K562 (cell line): ENCODE measurements at regions not wholly inside any gene's neighbourhood (a gene's known extent, or its start where the extent isn't known, plus 50 kb on each side); places are given as distances from the start of the nearest gene placed in this dataset.

Experiments
- ATAC-seq: fragments of 200-7000 bp; cut with Tn5 transposase; 3 replicates; pipeline ENCODE4 v1.9.1; 2020; ENCODE audit warnings: moderate library complexity
- BruUV-seq: library from RNA; stranded (reverse); fragments of 400-500 nt; replicated peaks from 2 replicates; lab custom pipeline; 2021; lab: Mats Ljungman, UMichigan
- CTCF ChIA-PET: fragments of 300-600 bp; formaldehyde crosslinking; extraction: SDS; loops from one replicate; lab custom pipeline; 2021; ENCODE audit warnings: low intra/inter-chr PET ratio; lab: Yijun Ruan, JAX
- POLR2A ChIA-PET: fragments of 300-600, 350-650 bp; sonication (Branson Sonifier 250); formaldehyde crosslinking; extraction: SDS; loops from one replicate; lab custom pipeline; 2021; ENCODE audit warnings: antibody characterized with exemption, inconsistent platforms; lab: Yijun Ruan, JAX
- DNase-seq, 4 experiments: peaks; one replicate each; pipeline versions ENCODE4 v3.0.0 to v3.0.0-alpha.2; 2011 to 2018; ENCODE audit warnings: low spot score in 3 of 4, mixed read lengths in 3 of 4; ENCODE audit errors: extremely low read depth in 1 of 4
- FAIRE-seq: peaks from 2 replicates; lab custom pipeline; 2011; peaks lifted over from hg19 to GRCh38; lab: Jason Lieb, UNC
- H2AFZ ChIP-seq: 2 replicates; pipeline ENCODE4 v1.6.0; 2011; ENCODE audit warnings: low read depth, low read length, control low read depth, inconsistent platforms
- H3K27ac ChIP-seq: fragments of 200-600 bp; 3 replicates; pipeline ENCODE4 v1.8.0; 2011; ENCODE audit warnings: low read depth, mild to moderate bottlenecking, control low read depth, inconsistent platforms, low read length, moderate library complexity, mixed read lengths; ENCODE audit errors: extremely low read depth
- H3K27me3 ChIP-seq, 2 experiments: fragments of 300-600 bp in 1 of 2; 2 replicates in 1 of 2; 3 replicates in 1 of 2; pipeline versions ENCODE4 v1.6.0 to v1.8.0; 2011; ENCODE audit warnings: inconsistent platforms in 2 of 2, low read length in 2 of 2, mild to moderate bottlenecking in 1 of 2, mixed read lengths in 1 of 2, moderate library complexity in 1 of 2; ENCODE audit not compliant: control insufficient read depth in 2 of 2, insufficient read depth in 2 of 2
- H3K36me3 ChIP-seq: fragments of 300-600 bp; 3 replicates; pipeline ENCODE4 v1.8.0; 2011; ENCODE audit warnings: mild to moderate bottlenecking, low read length, inconsistent platforms; ENCODE audit not compliant: control insufficient read depth, insufficient read depth
- H3K4me1 ChIP-seq, 2 experiments: fragments of 200-600 bp in 1 of 2; replicated peaks in 1 of 2; 2 replicates in 1 of 2; 3 replicates in 1 of 2; pipeline versions ENCODE4 v1.5.1 to v1.8.0; 2011; ENCODE audit warnings: inconsistent platforms in 2 of 2, low read length in 2 of 2, mild to moderate bottlenecking in 1 of 2, mixed read lengths in 1 of 2, moderate library complexity in 1 of 2; ENCODE audit not compliant: control insufficient read depth in 2 of 2, insufficient read depth in 2 of 2
- H3K4me2 ChIP-seq: 2 replicates; pipeline ENCODE4 v1.6.1; 2011; ENCODE audit warnings: low read length, control low read depth, inconsistent platforms, mixed read lengths; ENCODE audit not compliant: insufficient read depth
- H3K4me3 ChIP-seq: fragments of 200-600 bp; sonication (generic), shearing (Covaris generic); 2 replicates; pipeline ENCODE4 v1.5.1; 2016; ENCODE audit warnings: control low read depth, inconsistent platforms
- H3K79me2 ChIP-seq: fragments of 200-600 bp; 3 replicates; pipeline ENCODE4 v1.8.0; 2011; ENCODE audit warnings: low read length, inconsistent platforms; ENCODE audit not compliant: control insufficient read depth, insufficient read depth
- H3K9ac ChIP-seq, 2 experiments: 2 replicates each; pipeline versions ENCODE4 v1.6.0 to v1.6.1; 2011; ENCODE audit warnings: low read depth in 2 of 2, low read length in 2 of 2, control low read depth in 1 of 2, inconsistent platforms in 1 of 2, mild to moderate bottlenecking in 1 of 2, mixed read lengths in 1 of 2; ENCODE audit not compliant: insufficient read depth in 1 of 2
- H3K9me1 ChIP-seq: one replicate; pipeline ENCODE4 v1.6.0; 2011; ENCODE audit warnings: inconsistent platforms, mild to moderate bottlenecking, low read length, moderate library complexity; ENCODE audit not compliant: control insufficient read depth, insufficient read depth
- H3K9me3 ChIP-seq: replicated peaks from 2 replicates; pipeline ENCODE4 v1.5.1; 2011; ENCODE audit warnings: low read depth, low read length, inconsistent platforms; ENCODE audit not compliant: control insufficient read depth, insufficient read depth
- H4K20me1 ChIP-seq: replicated peaks from 2 replicates; pipeline ENCODE4 v1.6.1; 2011; ENCODE audit warnings: low read length, inconsistent platforms, mixed read lengths; ENCODE audit not compliant: control insufficient read depth, insufficient read depth
- FOXA1 ChIP-seq: fragments of 450-650 bp; IDR thresholded peaks from 2 replicates; pipeline ENCODE4 v1.6.1; 2016; ENCODE audit warnings: mild to moderate bottlenecking, borderline replicate concordance
- MAFK ChIP-seq: IDR thresholded peaks from 2 replicates; pipeline ENCODE4 v1.6.1; 2011; ENCODE audit warnings: low read length, improper control_type of control experiment
- MED1 ChIP-seq: sonication (generic); formaldehyde crosslinking; IDR thresholded peaks from 2 replicates; pipeline ENCODE4 v1.8.1; 2023; ENCODE audit warnings: missing genetic modification reagents, borderline replicate concordance
- POU5F1 ChIP-seq: fragments of 150-350 bp; IDR thresholded peaks from 2 replicates; pipeline ENCODE4 v1.6.1; 2014; ENCODE audit warnings: borderline replicate concordance, low read length, low read depth, mild to moderate bottlenecking; ENCODE audit not compliant: partially characterized antibody
- RHOXF2B ChIP-seq: fragments of 250-450 bp; sonication (Bioruptor Pico); conservative IDR thresholded peaks from 2 replicates; pipeline ENCODE4 v1.5.1; 2021
- SMAD3 ChIP-seq: fragments of 450-650 bp; formaldehyde crosslinking; conservative IDR thresholded peaks from 2 replicates; pipeline ENCODE4 v1.4.0; 2020; ENCODE audit warnings: mild to moderate bottlenecking
- THAP12 ChIP-seq: fragments of 250-450 bp; sonication (Bioruptor Pico); IDR thresholded peaks from 2 replicates; pipeline ENCODE4 v1.9.0; 2021; ENCODE audit warnings: mild to moderate bottlenecking, inconsistent platforms
- ZBTB43 ChIP-seq: sonication (generic); formaldehyde crosslinking; IDR thresholded peaks from 2 replicates; pipeline ENCODE4 v1.8.0; 2023; ENCODE audit warnings: mild to moderate bottlenecking, missing genetic modification reagents
- WGBS: fragments of 100-300 bp; shearing (Covaris generic); methylation state at CpG from one replicate; pipeline ENCODE4 v1.1.6; 2016; ENCODE audit warnings: low coverage, mixed read lengths; ENCODE audit not compliant: insufficient coverage; ENCODE audit errors: missing lambda C conversion rate; 5-methylcytosine and 5-hydroxymethylcytosine counted together
- in situ Hi-C: fragments of 300-500 bp; cut with MboI; formaldehyde crosslinking; loops from 4 replicates; pipeline ENCODE4 v1.15.0; 2018; ENCODE audit warnings: inconsistent platforms, mixed read lengths
- intact Hi-C: fragments of 100-400 bp; cut with micrococcal nuclease; formaldehyde crosslinking; loops from 2 replicates; pipeline ENCODE4 v1.14.2; 2022

- Histone ChIP-seq H3K27ac (no peak overlapping the region; the same call in 2 of the 3 replicates), H3K9ac (no peak overlapping the region), H2AFZ (no peak overlapping the region), H4K20me1 (no peaks in the 10 kb centered on the region; the same call in 1 of the 2 replicates), H3K36me3 (no peaks in the 10 kb centered on the region), H3K4me1 (no peaks in the 10 kb centered on the region), H3K4me2 (no peak overlapping the region), H3K9me1 (no peaks in the 10 kb centered on the region), H3K27me3 (peaks cover 0 to 17% of the 10 kb centered on the region in 2 experiments; a peak in 3 of 5 replicates), H3K4me3 (no peak overlapping the region), H3K79me2 (no peaks in the 10 kb centered on the region), H3K9me3 (no peaks in the 10 kb centered on the region; the same call in 1 of the 2 replicates)
- BruUV-seq = no TSS peak
- intact Hi-C loops = no loop called here
- FAIRE-seq (no peak), DNase-seq (no peak), ATAC-seq (no peak)
- ChIA-PET POLR2A (no interaction called here), CTCF (no interaction called here)
- 8% methylated on average over 9 of the region's 15 CpGs for WGBS
- in situ Hi-C loops = no loop called here
- no peak for TF ChIP-seq RHOXF2B (CRISPR knock-in tag)
- no peak for TF ChIP-seq MAFK
- no peak for TF ChIP-seq SMAD3 (CRISPR knock-in tag)
- no peak for TF ChIP-seq MED1 (CRISPR knock-in tag)
- no peak for TF ChIP-seq FOXA1
- TF ChIP-seq THAP12 (CRISPR knock-in tag) = no peak
- TF ChIP-seq POU5F1 = no peak
- peak; percentile 95; the same call in 1 of the 2 replicates for TF ChIP-seq ZBTB43 (CRISPR knock-in tag)
These were observed 589.1 kb downstream of the PTPRU start for GRCh38 chr1:29825274-29825940.
